HG03460 (cell line): ENCODE measurements at regions not wholly inside any gene's neighbourhood (a gene's known extent, or its start where the extent isn't known, plus 50 kb on each side); places are given as distances from the start of the nearest gene placed in this dataset.

Experiments
- ATAC-seq: cut with Tn5 transposase; IDR thresholded peaks from one replicate; pipeline ENCODE4 v1.9.1; 2021; ENCODE audit not compliant: unreplicated experiment

- ATAC-seq = no peak
Observed at GRCh38 chr4:160877087-160877790, 1286.6 kb downstream of the FSTL5 start.

- no peak for ATAC-seq
Observed at GRCh38 chr4:160880180-160880579, 1283.6 kb downstream of the FSTL5 start.

GRCh38 chr4:160887668-160888067 is 1276.1 kb downstream of the FSTL5 start:
- ATAC-seq = no peak

- ATAC-seq = no peak
Observed at GRCh38 chr4:160894128-160894527, 1269.7 kb downstream of the FSTL5 start.

GRCh38 chr4:160894809-160895208 is 1269.0 kb downstream of the FSTL5 start:
- ATAC-seq = no peak

GRCh38 chr4:160927311-160927710 is 1236.5 kb downstream of the FSTL5 start:
- ATAC-seq = no peak

GRCh38 chr4:160928482-160928881 is 1235.3 kb downstream of the FSTL5 start:
- ATAC-seq = no peak

GRCh38 chr4:160947653-160948052 is 1216.1 kb downstream of the FSTL5 start:
- no peak for ATAC-seq

GRCh38 chr4:160956875-160957274 is 1206.9 kb downstream of the FSTL5 start:
- no peak for ATAC-seq

- no peak for ATAC-seq
Observed at GRCh38 chr4:160969925-160970324, 1193.9 kb downstream of the FSTL5 start.

GRCh38 chr4:160980091-160980490 is 1183.7 kb downstream of the FSTL5 start:
- no peak for ATAC-seq

GRCh38 chr4:160981083-160981482 is 1182.7 kb downstream of the FSTL5 start:
- no peak for ATAC-seq

- ATAC-seq = no peak
Observed at GRCh38 chr4:160983035-160983434, 1180.8 kb downstream of the FSTL5 start.

- ATAC-seq = no peak
Observed at GRCh38 chr4:161002386-161002785, 1161.4 kb downstream of the FSTL5 start.

- ATAC-seq = no peak
Observed at GRCh38 chr4:161003418-161004057, 1160.3 kb downstream of the FSTL5 start.

- ATAC-seq = no peak
Observed at GRCh38 chr4:161005746-161006145, 1158.1 kb downstream of the FSTL5 start.

GRCh38 chr4:161008527-161008926 is 1155.3 kb downstream of the FSTL5 start:
- ATAC-seq = no peak

- no peak for ATAC-seq
Observed at GRCh38 chr4:161010227-161010626, 1153.6 kb downstream of the FSTL5 start.
